Fibroblast of lung (primary cell): ENCODE measurements at regions not wholly inside any gene's neighbourhood (a gene's known extent, or its start where the extent isn't known, plus 50 kb on each side); places are given as distances from the start of the nearest gene placed in this dataset.

ENCODE experiments used
- DNase-seq, 2 donors: peaks; one replicate each; pipeline versions ENCODE4 v3.0.0 to v3.0.0-alpha.2; 2010; ENCODE audit warnings: low read depth in 2 of 2
- H2AFZ ChIP-seq: 2 replicates; pipeline ENCODE4 v1.5.1; 2012; ENCODE audit warnings: low read length, control low read depth, inconsistent platforms
- H3K27ac ChIP-seq: 2 replicates; pipeline ENCODE4 v1.5.1; 2011; ENCODE audit warnings: low read length, control low read depth; ENCODE audit not compliant: insufficient read depth
- H3K27me3 ChIP-seq: 2 replicates; pipeline ENCODE4 v1.5.1; 2011; ENCODE audit warnings: mild to moderate bottlenecking, low read length; ENCODE audit not compliant: control insufficient read depth, insufficient read depth
- H3K36me3 ChIP-seq: 2 replicates; pipeline ENCODE4 v1.5.1; 2011; ENCODE audit warnings: low read length; ENCODE audit not compliant: control insufficient read depth, insufficient read depth
- H3K4me1 ChIP-seq: 2 replicates; pipeline ENCODE4 v1.5.1; 2011; ENCODE audit warnings: low read length; ENCODE audit not compliant: control insufficient read depth, insufficient read depth; ENCODE audit errors: extremely low read depth
- H3K4me2 ChIP-seq: 2 replicates; pipeline ENCODE4 v1.5.1; 2011; ENCODE audit warnings: low read length, control low read depth; ENCODE audit not compliant: insufficient read depth; ENCODE audit errors: extremely low read depth
- H3K4me3 ChIP-seq, 4 experiments: fragments of 200-600 bp in 1 of 4; sonication (generic) in 1 of 4; replicated peaks in 1 of 4; 2 replicates each; pipeline ENCODE4 v1.5.1; 2011 to 2016; ENCODE audit warnings: low read length in 4 of 4, low read depth in 3 of 4, mild to moderate bottlenecking in 3 of 4, control low read depth in 2 of 4, inconsistent platforms in 1 of 4, mixed read lengths in 1 of 4; ENCODE audit not compliant: insufficient read depth in 1 of 4; ENCODE audit errors: control extremely low read depth in 1 of 4
- H3K79me2 ChIP-seq: 2 replicates; pipeline ENCODE4 v1.5.1; 2012; ENCODE audit warnings: mild to moderate bottlenecking, low read length, inconsistent platforms; ENCODE audit not compliant: control insufficient read depth, insufficient read depth
- H3K9ac ChIP-seq: 2 replicates; pipeline ENCODE4 v1.5.1; 2011; ENCODE audit warnings: mild to moderate bottlenecking, low read length, control low read depth; ENCODE audit not compliant: insufficient read depth
- H3K9me3 ChIP-seq: 2 replicates; pipeline ENCODE4 v1.5.1; 2012; ENCODE audit warnings: low read depth, low read length; ENCODE audit not compliant: control insufficient read depth, insufficient read depth
- H4K20me1 ChIP-seq: 2 replicates; pipeline ENCODE4 v1.5.1; 2011; ENCODE audit warnings: low read length; ENCODE audit not compliant: control insufficient read depth, insufficient read depth; ENCODE audit errors: extremely low read depth
- CTCF ChIP-seq, 2 donors: IDR thresholded peaks in 1 of 2; conservative IDR thresholded peaks in 1 of 2; 1 replicate in 1 of 2; 2 replicates in 1 of 2; pipeline ENCODE4 v1.5.1; 2011 to 2012; ENCODE audit warnings: low read length in 2 of 2, control low read depth in 1 of 2, inconsistent platforms in 1 of 2, low read depth in 1 of 2, mild to moderate bottlenecking in 1 of 2
- EZH2 ChIP-seq: IDR thresholded peaks from 2 replicates; pipeline ENCODE4 v1.5.1; 2012; ENCODE audit warnings: low read length, control low read depth, mild to moderate bottlenecking; ENCODE audit errors: missing control alignments

GRCh38 chr12:27866373-27867101, 86.5 kb upstream of the MANSC4 start:
- Histone ChIP-seq H3K9me3 (no peaks in the 10 kb centered on the region), H2AFZ (peak overlapping the region; percentile 68), H3K4me3 (no peak overlapping the region), H3K4me1 (peaks cover 6% of the 10 kb centered on the region), H3K4me2 (no peak overlapping the region), H4K20me1 (no peaks in the 10 kb centered on the region), H3K9ac (no peak overlapping the region), H3K27ac (no peak overlapping the region), H3K36me3 (no peaks in the 10 kb centered on the region), H3K27me3 (no peaks in the 10 kb centered on the region), H3K79me2 (no peaks in the 10 kb centered on the region)
- DNase-seq, result peak; percentile 53 to 70
- TF ChIP-seq CTCF (conservative IDR thresholded peaks at IDR 0.05 in 1 of 2, IDR thresholded peaks at IDR 0.05 in 1 of 2; ENCODE audit: low read depth in 1 of 2, low read length in 2 of 2) (no peak), EZH2 (no peak)

GRCh38 chr12:27865421-27865820, 85.4 kb upstream of the MANSC4 start:
- Histone ChIP-seq H3K27ac (no peak overlapping the region), H3K4me1 (peaks cover 4% of the 10 kb centered on the region), H3K79me2 (no peaks in the 10 kb centered on the region), H3K4me3 (no peak overlapping the region), H2AFZ (no peak overlapping the region), H3K4me2 (no peak overlapping the region), H3K36me3 (no peaks in the 10 kb centered on the region), H3K9me3 (no peaks in the 10 kb centered on the region), H3K27me3 (no peaks in the 10 kb centered on the region), H3K9ac (no peak overlapping the region), H4K20me1 (no peaks in the 10 kb centered on the region)
- peak; percentile 74 to 93 for DNase-seq
- TF ChIP-seq CTCF (conservative IDR thresholded peaks at IDR 0.05 in 1 of 2, IDR thresholded peaks at IDR 0.05 in 1 of 2; ENCODE audit: low read depth in 1 of 2, low read length in 2 of 2), result no peak
- no peak for TF ChIP-seq EZH2

GRCh38 chr12:27864521-27864920, 84.5 kb upstream of the MANSC4 start:
- Histone ChIP-seq H3K79me2 (no peaks in the 10 kb centered on the region), H2AFZ (no peak overlapping the region), H3K4me1 (peaks cover 4% of the 10 kb centered on the region), H3K27ac (no peak overlapping the region), H4K20me1 (no peaks in the 10 kb centered on the region), H3K9me3 (no peaks in the 10 kb centered on the region), H3K4me3 (no peak overlapping the region), H3K27me3 (no peaks in the 10 kb centered on the region), H3K36me3 (no peaks in the 10 kb centered on the region), H3K4me2 (no peak overlapping the region), H3K9ac (no peak overlapping the region)
- no peak for TF ChIP-seq EZH2
- TF ChIP-seq CTCF (conservative IDR thresholded peaks at IDR 0.05 in 1 of 2, IDR thresholded peaks at IDR 0.05 in 1 of 2; ENCODE audit: low read depth in 1 of 2, low read length in 2 of 2), result no peak
- DNase-seq, result peak in 1 of 2 donors; percentile 23
